ENCODE measurements at regions not wholly inside any gene's neighbourhood (a gene's known extent, or its start where the extent isn't known, plus 50 kb on each side); places are given as distances from the start of the nearest gene placed in this dataset.

DNA sequence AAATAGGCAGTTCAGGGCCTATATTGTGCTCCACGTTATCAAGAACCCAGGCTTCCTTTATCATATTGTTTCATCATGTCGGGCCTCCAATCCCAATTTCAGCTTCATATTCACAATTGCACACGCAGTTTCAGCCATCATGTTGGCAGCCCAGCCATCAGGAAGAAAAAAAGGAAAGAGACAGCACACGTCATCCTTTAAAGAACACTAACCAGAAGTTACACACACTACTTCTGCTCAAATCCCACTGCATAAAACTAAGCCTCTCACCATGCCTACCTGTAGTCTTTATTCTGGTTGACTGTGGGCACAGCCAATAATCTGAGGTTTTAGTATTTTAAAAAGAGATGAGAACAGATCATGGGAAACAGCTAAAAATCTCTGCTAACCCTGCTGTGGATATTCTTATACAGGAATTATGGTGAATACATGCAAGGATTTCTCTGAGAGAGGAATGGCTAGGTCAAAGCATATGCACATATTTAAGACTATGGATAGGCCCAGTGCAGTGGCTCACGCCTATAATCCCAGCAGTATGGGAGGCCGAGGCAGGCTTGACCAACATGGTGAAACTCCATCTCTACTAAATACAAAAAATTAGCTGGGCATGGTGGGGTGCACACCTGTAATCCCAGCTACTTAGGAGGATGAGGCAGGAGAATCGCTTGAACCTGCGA, 534.4 kb downstream of the ETV1 start:
- peaks cover 5% of the 10 kb centered on the region for H3K36me3 Mint-ChIP-seq (ENCODE audit: unreplicated experiment)
- H3K27me3 Mint-ChIP-seq (ENCODE audit: unreplicated experiment): no peaks in the 10 kb centered on the region
- DNase-seq: no peak
- H3K4me3 Mint-ChIP-seq (ENCODE audit: unreplicated experiment): no peak overlapping the region
- H3K4me1 Mint-ChIP-seq (ENCODE audit: low read depth, unreplicated experiment): no peaks in the 10 kb centered on the region
- TF ChIP-seq, protein P1, sequence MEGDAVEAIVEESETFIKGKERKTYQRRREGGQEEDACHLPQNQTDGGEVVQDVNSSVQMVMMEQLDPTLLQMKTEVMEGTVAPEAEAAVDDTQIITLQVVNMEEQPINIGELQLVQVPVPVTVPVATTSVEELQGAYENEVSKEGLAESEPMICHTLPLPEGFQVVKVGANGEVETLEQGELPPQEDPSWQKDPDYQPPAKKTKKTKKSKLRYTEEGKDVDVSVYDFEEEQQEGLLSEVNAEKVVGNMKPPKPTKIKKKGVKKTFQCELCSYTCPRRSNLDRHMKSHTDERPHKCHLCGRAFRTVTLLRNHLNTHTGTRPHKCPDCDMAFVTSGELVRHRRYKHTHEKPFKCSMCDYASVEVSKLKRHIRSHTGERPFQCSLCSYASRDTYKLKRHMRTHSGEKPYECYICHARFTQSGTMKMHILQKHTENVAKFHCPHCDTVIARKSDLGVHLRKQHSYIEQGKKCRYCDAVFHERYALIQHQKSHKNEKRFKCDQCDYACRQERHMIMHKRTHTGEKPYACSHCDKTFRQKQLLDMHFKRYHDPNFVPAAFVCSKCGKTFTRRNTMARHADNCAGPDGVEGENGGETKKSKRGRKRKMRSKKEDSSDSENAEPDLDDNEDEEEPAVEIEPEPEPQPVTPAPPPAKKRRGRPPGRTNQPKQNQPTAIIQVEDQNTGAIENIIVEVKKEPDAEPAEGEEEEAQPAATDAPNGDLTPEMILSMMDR (IDR thresholded peaks at IDR 0.05; ENCODE audit: partially characterized antibody, unreplicated experiment): no peak
- H3K27ac Mint-ChIP-seq (ENCODE audit: unreplicated experiment): no peak overlapping the region
- no peaks in the 10 kb centered on the region for H3K9me3 Mint-ChIP-seq (ENCODE audit: unreplicated experiment)

DNA sequence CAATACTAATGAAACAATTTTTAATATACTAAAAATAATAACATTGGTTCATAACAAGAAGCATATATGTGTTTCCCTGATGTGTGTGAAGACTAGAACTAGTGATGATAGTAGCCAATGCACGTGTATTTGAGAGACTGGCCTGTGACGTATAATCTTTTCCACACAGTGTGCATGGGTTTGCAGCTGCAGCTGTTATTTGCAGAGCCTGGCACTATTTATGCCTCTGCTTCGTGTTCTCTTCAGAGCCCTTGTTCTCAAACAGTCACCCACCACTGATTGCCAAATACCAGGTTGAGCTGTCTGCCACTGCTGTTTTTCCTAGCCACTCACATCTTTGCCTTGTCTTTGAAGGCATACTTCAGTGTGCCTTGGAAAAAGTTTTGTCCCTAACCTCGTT, 531.7 kb downstream of the ETV1 start:
- H3K36me3 Mint-ChIP-seq (ENCODE audit: unreplicated experiment): no peaks in the 10 kb centered on the region
- peaks cover 11% of the 10 kb centered on the region for H3K4me1 Mint-ChIP-seq (ENCODE audit: low read depth, unreplicated experiment)
- TF ChIP-seq, protein P1 (IDR thresholded peaks at IDR 0.05; ENCODE audit: partially characterized antibody, unreplicated experiment): no peak
- no peak for DNase-seq
- H3K9me3 Mint-ChIP-seq (ENCODE audit: unreplicated experiment): no peaks in the 10 kb centered on the region
- H3K4me3 Mint-ChIP-seq (ENCODE audit: unreplicated experiment): no peak overlapping the region
- H3K27me3 Mint-ChIP-seq (ENCODE audit: unreplicated experiment): no peaks in the 10 kb centered on the region
- no peak overlapping the region for H3K27ac Mint-ChIP-seq (ENCODE audit: unreplicated experiment)

DNA sequence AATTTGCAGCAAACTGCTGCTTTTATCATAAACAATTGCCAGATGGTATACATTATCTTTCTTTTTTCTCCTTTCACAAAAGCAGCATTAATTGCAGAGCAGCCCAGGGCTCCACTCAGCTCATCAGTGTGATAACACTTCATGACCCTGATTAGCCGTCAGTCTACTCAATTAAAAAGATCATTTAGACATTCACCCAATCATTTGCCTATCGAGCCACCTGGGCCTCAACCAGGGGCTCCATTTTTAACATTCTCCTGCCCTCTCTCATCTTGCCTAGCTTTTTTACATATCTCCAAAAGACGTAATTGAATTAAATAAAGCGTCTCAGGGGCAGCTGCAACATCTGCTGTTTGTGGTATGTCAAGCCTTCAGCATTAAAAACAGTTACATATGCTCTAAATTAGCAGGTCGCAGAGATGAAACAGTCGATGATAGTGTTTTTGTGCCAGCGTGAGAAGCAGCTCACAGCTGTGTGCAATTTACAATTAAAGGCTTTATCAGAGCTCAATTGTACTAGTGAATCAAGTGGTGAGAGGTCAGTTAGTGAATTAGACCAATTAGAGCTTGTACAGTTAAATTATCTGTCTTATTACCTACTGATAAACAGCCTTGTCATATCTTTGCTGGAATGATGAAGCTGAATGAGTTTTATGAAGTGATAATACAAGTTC, 522.5 kb downstream of the ETV1 start:
- peak overlapping the region; percentile 50 for H3K4me3 Mint-ChIP-seq (ENCODE audit: unreplicated experiment)
- peaks cover 43% of the 10 kb centered on the region for H3K4me1 Mint-ChIP-seq (ENCODE audit: low read depth, unreplicated experiment)
- H3K27me3 Mint-ChIP-seq (ENCODE audit: unreplicated experiment): peaks cover 4% of the 10 kb centered on the region
- H3K9me3 Mint-ChIP-seq (ENCODE audit: unreplicated experiment): peaks cover 7% of the 10 kb centered on the region
- peak; percentile 23 for DNase-seq
- TF ChIP-seq, protein P1 (IDR thresholded peaks at IDR 0.05; ENCODE audit: partially characterized antibody, unreplicated experiment): no peak
- no peaks in the 10 kb centered on the region for H3K36me3 Mint-ChIP-seq (ENCODE audit: unreplicated experiment)
- H3K27ac Mint-ChIP-seq (ENCODE audit: unreplicated experiment): peak overlapping the region; percentile 85

DNA sequence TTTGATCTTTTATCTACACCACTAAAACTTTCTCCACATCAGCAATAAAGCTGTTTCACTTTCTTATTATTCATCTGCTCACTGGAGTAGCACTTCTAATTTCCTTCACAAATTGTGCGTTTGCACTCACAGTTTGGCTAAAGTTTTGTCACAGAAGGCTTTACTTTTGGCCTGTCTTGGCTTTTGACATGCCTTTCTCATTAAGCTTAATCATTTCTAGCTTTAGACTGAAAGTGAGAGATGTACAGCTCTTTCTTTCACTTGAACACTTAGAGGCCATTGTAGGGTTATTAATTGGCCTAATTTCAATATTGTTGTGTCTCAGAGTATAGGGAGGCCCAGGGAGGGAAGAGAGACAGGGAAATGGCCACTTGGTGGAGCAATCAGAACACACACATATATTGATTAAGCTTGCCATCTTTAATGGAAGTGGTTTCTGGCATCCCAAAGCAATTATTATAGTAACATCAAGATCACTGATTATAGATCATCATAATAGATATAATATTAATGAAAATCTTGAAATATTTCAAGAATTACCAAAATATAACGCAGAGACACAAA, 512.5 kb downstream of the ETV1 start:
- no peak overlapping the region for H3K27ac Mint-ChIP-seq (ENCODE audit: unreplicated experiment)
- H3K36me3 Mint-ChIP-seq (ENCODE audit: unreplicated experiment): no peaks in the 10 kb centered on the region
- no peaks in the 10 kb centered on the region for H3K9me3 Mint-ChIP-seq (ENCODE audit: unreplicated experiment)
- H3K27me3 Mint-ChIP-seq (ENCODE audit: unreplicated experiment): no peaks in the 10 kb centered on the region
- H3K4me3 Mint-ChIP-seq (ENCODE audit: unreplicated experiment): no peak overlapping the region
- DNase-seq: no peak
- peaks cover 3% of the 10 kb centered on the region for H3K4me1 Mint-ChIP-seq (ENCODE audit: low read depth, unreplicated experiment)
- TF ChIP-seq, protein P1 (IDR thresholded peaks at IDR 0.05; ENCODE audit: partially characterized antibody, unreplicated experiment): no peak

DNA sequence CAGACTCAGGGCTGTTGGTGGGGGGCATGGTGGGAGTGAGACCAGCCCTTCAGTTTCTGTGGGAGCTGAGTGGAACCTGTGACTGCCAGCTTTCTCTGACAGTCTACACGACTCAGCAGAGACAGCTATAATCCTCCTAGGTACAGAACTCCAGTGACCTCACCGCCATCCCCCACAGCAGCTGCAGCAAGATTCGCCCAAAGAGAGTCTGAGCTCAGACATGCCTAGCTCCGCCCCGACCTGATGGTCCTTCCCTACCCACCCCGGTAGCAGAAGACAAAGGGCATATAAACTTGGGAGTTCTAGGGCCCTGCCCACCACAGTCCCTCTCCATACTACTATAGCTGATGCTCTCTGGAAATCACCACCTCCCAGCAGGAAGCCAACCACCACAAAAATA, 500.1 kb downstream of the ETV1 start:
- H3K36me3 Mint-ChIP-seq (ENCODE audit: unreplicated experiment): peaks cover 47% of the 10 kb centered on the region
- H3K27ac Mint-ChIP-seq (ENCODE audit: unreplicated experiment): no peak overlapping the region
- no peaks in the 10 kb centered on the region for H3K27me3 Mint-ChIP-seq (ENCODE audit: unreplicated experiment)
- H3K9me3 Mint-ChIP-seq (ENCODE audit: unreplicated experiment): peaks cover 3% of the 10 kb centered on the region
- no peaks in the 10 kb centered on the region for H3K4me1 Mint-ChIP-seq (ENCODE audit: low read depth, unreplicated experiment)
- TF ChIP-seq, protein P1 (IDR thresholded peaks at IDR 0.05; ENCODE audit: partially characterized antibody, unreplicated experiment): no peak
- no peak overlapping the region for H3K4me3 Mint-ChIP-seq (ENCODE audit: unreplicated experiment)
- DNase-seq: no peak
